ENCODE measurements at regions not wholly inside any gene's neighbourhood (a gene's known extent, or its start where the extent isn't known, plus 50 kb on each side); places are given as distances from the start of the nearest gene placed in this dataset.
A peak's percentile ranks its signal among the peaks of the same experiment; 100 is the strongest.

DNA sequence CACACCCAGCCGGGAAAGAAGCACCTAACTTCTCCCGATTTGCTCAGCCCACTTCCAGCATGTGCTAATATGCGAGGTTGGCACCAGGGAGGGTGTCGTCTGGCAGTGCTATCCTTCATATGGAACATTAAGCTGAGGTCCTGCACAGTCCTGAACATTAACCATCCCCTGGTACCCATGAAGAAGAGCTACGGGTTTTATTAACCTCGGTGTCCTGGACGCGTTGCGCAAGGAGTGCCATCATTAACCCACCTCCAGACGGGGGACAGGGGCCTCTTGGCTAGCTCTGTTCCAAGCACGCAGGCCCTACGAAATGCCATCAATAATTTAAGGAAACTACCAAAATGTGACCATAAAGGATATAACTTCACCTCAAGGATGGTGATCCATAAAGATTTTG lies 193.5 kb downstream of the MAF start:
- DNase-seq (ENCODE audit: low read depth in 1 of 2, low spot score in 2 of 2) = no peak
- Histone ChIP-seq H2BK15ac (ENCODE audit: low read length) (no peak overlapping the region), H2BK5ac (ENCODE audit: low read depth, low read length) (no peak overlapping the region), H2BK20ac (ENCODE audit: low read length) (no peak overlapping the region), H3K23ac (ENCODE audit: insufficient read length) (no peak overlapping the region), H3K4ac (replicated peaks; ENCODE audit: insufficient read length, low read depth, low read length) (no peak overlapping the region), H4K20me1 (replicated peaks in 1 of 2; ENCODE audit: control insufficient read depth in 1 of 2, insufficient read depth in 2 of 2, low read length in 2 of 2) (no peaks in the 10 kb centered on the region), H3K27me3 (replicated peaks in 1 of 4; ENCODE audit: control insufficient read depth in 3 of 4, extremely low read depth in 1 of 4, insufficient read depth in 3 of 4, low read length in 3 of 4) (no peaks in the 10 kb centered on the region; a peak in 1 of 7 replicates), H3K4me1 (replicated peaks in 1 of 4; ENCODE audit: control insufficient read depth in 3 of 4, insufficient read depth in 4 of 4, low read length in 3 of 4) (peaks cover 0 to 15% (median 5%) of the 10 kb centered on the region in 4 experiments; a peak in 6 of 7 replicates), H2BK120ac (replicated peaks; ENCODE audit: low read depth, low read length) (no peak overlapping the region), H2AK5ac (ENCODE audit: low read depth, low read length) (no peak overlapping the region), H3K4me3 (ENCODE audit: extremely low read depth in 1 of 4, insufficient read depth in 2 of 4, low read depth in 3 of 4, low read length in 4 of 4) (no peak overlapping the region), H3K9ac (replicated peaks in 1 of 4; ENCODE audit: extremely low read depth in 1 of 4, low read depth in 3 of 4, low read length in 3 of 4) (no peak overlapping the region), H3K14ac (ENCODE audit: insufficient read length) (no peak overlapping the region), H2BK12ac (ENCODE audit: low read depth, low read length) (0 out of 2 replicates have a peak overlapping the region, but pooled peaks have one; percentile 64), H3K4me2 (ENCODE audit: insufficient read depth in 1 of 2, low read depth in 2 of 2, low read length in 2 of 2) (no peak overlapping the region), H3K56ac (replicated peaks; ENCODE audit: insufficient read length, low read depth, low read length) (no peak overlapping the region), H3K27ac (ENCODE audit: low read depth, low read length) (no peak overlapping the region), H3K79me2 (ENCODE audit: control insufficient read depth in 1 of 2, insufficient read depth in 2 of 2, low read length in 2 of 2) (no peaks in the 10 kb centered on the region), H2AFZ (ENCODE audit: low read length) (no peak overlapping the region), H4K8ac (ENCODE audit: extremely low read depth, insufficient read depth, low read length) (no peak overlapping the region), H3K23me2 (ENCODE audit: low read depth, low read length) (no peaks in the 10 kb centered on the region), H4K5ac (ENCODE audit: insufficient read length, low read depth, low read length) (no peak overlapping the region), H3K36me3 (ENCODE audit: control insufficient read depth in 2 of 4, insufficient read depth in 4 of 4, low read length in 3 of 4) (no peaks in the 10 kb centered on the region), H3K18ac (ENCODE audit: extremely low read depth, low read length) (no peak overlapping the region), H3K9me3 (ENCODE audit: insufficient read depth in 2 of 2, low read depth in 1 of 2, low read length in 1 of 2) (no peaks in the 10 kb centered on the region), H3K79me1 (ENCODE audit: low read depth, low read length) (no peaks in the 10 kb centered on the region), H4K91ac (replicated peaks; ENCODE audit: insufficient read length, low read length) (no peak overlapping the region)
- WGBS, 2 experiments (ENCODE audit: extremely low coverage in 1 of 2, insufficient coverage in 1 of 2, insufficient read length in 1 of 2, insufficient replicate concordance in 2 of 2, low coverage in 1 of 2, low lambda C conversion rate in 2 of 2, missing lambda C conversion rate in 1 of 2) = 94% methylated on average over 12 of the region's 12 CpGs; no CpG with 5 or more reads in 1 of the 2 experiments
- no peak for TF ChIP-seq KDM1A (IDR thresholded peaks at IDR 0.05; ENCODE audit: borderline replicate concordance, low read length)
- peak; percentile 31; the same call in 1 of the 2 replicates for TF ChIP-seq CEBPB (IDR thresholded peaks at IDR 0.05; ENCODE audit: low read depth, low read length)
- TF ChIP-seq SAP30 (IDR thresholded peaks at IDR 0.05; ENCODE audit: insufficient read depth, insufficient replicate concordance, low read length) = no peak
- no peak for TF ChIP-seq ZNF274 (IDR thresholded peaks at IDR 0.05; ENCODE audit: borderline replicate concordance, extremely low read depth, low read length)
- TF ChIP-seq, protein P1, sequence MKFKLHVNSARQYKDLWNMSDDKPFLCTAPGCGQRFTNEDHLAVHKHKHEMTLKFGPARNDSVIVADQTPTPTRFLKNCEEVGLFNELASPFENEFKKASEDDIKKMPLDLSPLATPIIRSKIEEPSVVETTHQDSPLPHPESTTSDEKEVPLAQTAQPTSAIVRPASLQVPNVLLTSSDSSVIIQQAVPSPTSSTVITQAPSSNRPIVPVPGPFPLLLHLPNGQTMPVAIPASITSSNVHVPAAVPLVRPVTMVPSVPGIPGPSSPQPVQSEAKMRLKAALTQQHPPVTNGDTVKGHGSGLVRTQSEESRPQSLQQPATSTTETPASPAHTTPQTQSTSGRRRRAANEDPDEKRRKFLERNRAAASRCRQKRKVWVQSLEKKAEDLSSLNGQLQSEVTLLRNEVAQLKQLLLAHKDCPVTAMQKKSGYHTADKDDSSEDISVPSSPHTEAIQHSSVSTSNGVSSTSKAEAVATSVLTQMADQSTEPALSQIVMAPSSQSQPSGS (IDR thresholded peaks at IDR 0.05; ENCODE audit: low read length) = no peak
- no peak for FAIRE-seq
- POLR2A ChIA-PET (ENCODE audit: partially characterized antibody) = no interaction called here
- CTCF ChIA-PET (ENCODE audit: partially characterized antibody) = interaction anchor here (0.9 to 1.6 kb wide), 4 partner anchors 19 to 244 kb away, joined by 3 to 5 read pairs (median 4); no protein-coding TSS in a partner anchor

Data from H1 (cell line).